ENCODE measurements at regions not wholly inside any gene's neighbourhood (a gene's known extent, or its start where the extent isn't known, plus 50 kb on each side); places are given as distances from the start of the nearest gene placed in this dataset.

DNA sequence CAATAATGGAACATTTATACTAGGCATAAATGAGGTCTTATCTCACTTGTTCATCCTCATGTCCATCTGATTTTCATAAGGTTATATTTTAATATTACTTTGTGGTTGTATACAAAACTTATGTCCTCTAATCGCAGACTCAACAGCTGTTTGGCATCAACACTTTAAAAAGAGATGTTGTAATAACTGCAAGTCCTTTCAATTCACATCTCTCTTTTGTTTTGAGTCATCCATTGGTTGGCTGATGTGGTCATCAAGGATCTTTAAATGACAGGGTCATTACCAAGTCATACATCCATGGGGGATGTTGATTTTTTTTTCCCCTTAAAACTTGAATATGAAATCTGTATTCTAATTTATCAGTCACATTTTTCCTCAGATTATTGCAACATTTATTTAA is 299.4 kb upstream of the NRSN1 start:
- TF ChIP-seq, protein P1, sequence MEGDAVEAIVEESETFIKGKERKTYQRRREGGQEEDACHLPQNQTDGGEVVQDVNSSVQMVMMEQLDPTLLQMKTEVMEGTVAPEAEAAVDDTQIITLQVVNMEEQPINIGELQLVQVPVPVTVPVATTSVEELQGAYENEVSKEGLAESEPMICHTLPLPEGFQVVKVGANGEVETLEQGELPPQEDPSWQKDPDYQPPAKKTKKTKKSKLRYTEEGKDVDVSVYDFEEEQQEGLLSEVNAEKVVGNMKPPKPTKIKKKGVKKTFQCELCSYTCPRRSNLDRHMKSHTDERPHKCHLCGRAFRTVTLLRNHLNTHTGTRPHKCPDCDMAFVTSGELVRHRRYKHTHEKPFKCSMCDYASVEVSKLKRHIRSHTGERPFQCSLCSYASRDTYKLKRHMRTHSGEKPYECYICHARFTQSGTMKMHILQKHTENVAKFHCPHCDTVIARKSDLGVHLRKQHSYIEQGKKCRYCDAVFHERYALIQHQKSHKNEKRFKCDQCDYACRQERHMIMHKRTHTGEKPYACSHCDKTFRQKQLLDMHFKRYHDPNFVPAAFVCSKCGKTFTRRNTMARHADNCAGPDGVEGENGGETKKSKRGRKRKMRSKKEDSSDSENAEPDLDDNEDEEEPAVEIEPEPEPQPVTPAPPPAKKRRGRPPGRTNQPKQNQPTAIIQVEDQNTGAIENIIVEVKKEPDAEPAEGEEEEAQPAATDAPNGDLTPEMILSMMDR (IDR thresholded peaks at IDR 0.05): no peak
- no peak for TF ChIP-seq POLR2A (IDR thresholded peaks at IDR 0.05)
